ENCODE measurements at regions not wholly inside any gene's neighbourhood (a gene's known extent, or its start where the extent isn't known, plus 50 kb on each side); places are given as distances from the start of the nearest gene placed in this dataset.

- no peak for TF ChIP-seq ZNF274 (IDR thresholded peaks at IDR 0.05; ENCODE audit: low read depth, low read length)
- TF ChIP-seq YY1 (IDR thresholded peaks at IDR 0.05; ENCODE audit: insufficient read depth, insufficient read length): no peak
- no peak for TF ChIP-seq SUZ12 (IDR thresholded peaks at IDR 0.05; ENCODE audit: extremely low read depth, insufficient read depth, insufficient read length)
These were observed 391.5 kb downstream of the CADM1 start for GRCh38 chr11:115112754-115113153.

Data from NT2/D1 (cell line).